H54 (cell line): ENCODE measurements at regions not wholly inside any gene's neighbourhood (a gene's known extent, or its start where the extent isn't known, plus 50 kb on each side); places are given as distances from the start of the nearest gene placed in this dataset.
"Not testable (repeated sequence)": the region's sequence is repeated elsewhere in the genome, so short reads cannot be mapped to it uniquely, and the experiment has no call there.

Experiments used
- DNase-seq: peaks from one replicate; pipeline ENCODE4 v3.0.0; 2011; ENCODE audit warnings: low spot score, mixed read lengths; ENCODE audit not compliant: insufficient read length
- FAIRE-seq: peaks from 3 replicates; lab custom pipeline; 2011; peaks lifted over from hg19 to GRCh38; lab: Jason Lieb, UNC
- POLR2A ChIP-seq: IDR thresholded peaks from 2 replicates; pipeline ENCODE4 v1.6.1; 2011; ENCODE audit warnings: low read depth, mild to moderate bottlenecking, low read length

- DNase-seq (no peak), FAIRE-seq (no peak)
- TF ChIP-seq POLR2A, result no peak
Measured at GRCh38 chr16:13324851-13325250, 423.5 kb downstream of the SHISA9 start.

GRCh38 chr16:13325396-13325795 is 424.0 kb downstream of the SHISA9 start:
- DNase-seq (no peak), FAIRE-seq (no peak)
- no peak for TF ChIP-seq POLR2A

- FAIRE-seq (no peak), DNase-seq (no peak)
- TF ChIP-seq POLR2A, result no peak
Measured at GRCh38 chr16:13331918-13332317, 430.5 kb downstream of the SHISA9 start.

GRCh38 chr16:13332713-13333255 is 431.4 kb downstream of the SHISA9 start:
- FAIRE-seq (no peak), DNase-seq (no peak)
- TF ChIP-seq POLR2A, result no peak

GRCh38 chr16:13333336-13333735 is 431.9 kb downstream of the SHISA9 start:
- DNase-seq (no peak), FAIRE-seq (no peak)
- no peak for TF ChIP-seq POLR2A

GRCh38 chr16:13335879-13336278 is 434.5 kb downstream of the SHISA9 start:
- FAIRE-seq (no peak), DNase-seq (no peak)
- TF ChIP-seq POLR2A, result no peak

- no peak for TF ChIP-seq POLR2A
- FAIRE-seq (no peak), DNase-seq (no peak)
Measured at GRCh38 chr16:13336335-13336734, 434.9 kb downstream of the SHISA9 start.

GRCh38 chr16:13336907-13337881 is 435.8 kb downstream of the SHISA9 start:
- DNase-seq, FAIRE-seq: not testable (repeated sequence)

- TF ChIP-seq POLR2A, result no peak
- no peak for FAIRE-seq
Measured at GRCh38 chr16:13338044-13338443, 436.6 kb downstream of the SHISA9 start.

GRCh38 chr16:13342675-13343074 is 441.3 kb downstream of the SHISA9 start:
- TF ChIP-seq POLR2A, result no peak
- FAIRE-seq (no peak), DNase-seq (no peak)

More at GRCh38 chr16:13338044-13338443, 436.6 kb downstream of the SHISA9 start:
- DNase-seq, result no peak

GRCh38 chr16:13344001-13344400 is 442.6 kb downstream of the SHISA9 start:
- no peak for TF ChIP-seq POLR2A
- DNase-seq (no peak), FAIRE-seq (no peak)

GRCh38 chr16:13348416-13348815 is 447.0 kb downstream of the SHISA9 start:
- no peak for FAIRE-seq
- no peak for TF ChIP-seq POLR2A
- no peak for DNase-seq

GRCh38 chr16:13350000-13350399 is 448.6 kb downstream of the SHISA9 start:
- no peak for DNase-seq
- TF ChIP-seq POLR2A, result no peak
- no peak for FAIRE-seq

GRCh38 chr16:13351181-13351580 is 449.8 kb downstream of the SHISA9 start:
- FAIRE-seq (no peak), DNase-seq (no peak)
- TF ChIP-seq POLR2A, result no peak
